ENCODE measurements at regions not wholly inside any gene's neighbourhood (a gene's known extent, or its start where the extent isn't known, plus 50 kb on each side); places are given as distances from the start of the nearest gene placed in this dataset.
"Not testable (repeated sequence)": the region's sequence is repeated elsewhere in the genome, so short reads cannot be mapped to it uniquely, and the experiment has no call there.

GRCh38 chrX:115702982-115703381 is 142.0 kb downstream of the PLS3 start:
- in situ Hi-C loops (cut with HindIII; ENCODE audit: low pct_unique_long_range_greater_than_20kb, low sequenced_read_pairs): no loop called here
- DNase-seq (ENCODE audit: low read depth in 1 of 2, low spot score in 1 of 2): no peak
- TF ChIP-seq JUND (IDR thresholded peaks at IDR 0.05; ENCODE audit: low read depth): no peak

GRCh38 chrX:115709039-115709438 is 148.1 kb downstream of the PLS3 start:
- in situ Hi-C loops (cut with HindIII; ENCODE audit: low pct_unique_long_range_greater_than_20kb, low sequenced_read_pairs): no loop called here
- DNase-seq (ENCODE audit: low read depth in 1 of 2, low spot score in 1 of 2): no peak
- TF ChIP-seq JUND (IDR thresholded peaks at IDR 0.05; ENCODE audit: low read depth): no peak

- in situ Hi-C loops (cut with HindIII; ENCODE audit: low pct_unique_long_range_greater_than_20kb, low sequenced_read_pairs): no loop called here
- no peak for TF ChIP-seq JUND (IDR thresholded peaks at IDR 0.05; ENCODE audit: low read depth)
- no peak for DNase-seq (ENCODE audit: low read depth in 1 of 2, low spot score in 1 of 2)
These were observed 151.5 kb downstream of the PLS3 start for GRCh38 chrX:115712484-115712883.

- in situ Hi-C loops (cut with HindIII; ENCODE audit: low pct_unique_long_range_greater_than_20kb, low sequenced_read_pairs): no loop called here
- DNase-seq (ENCODE audit: low read depth in 1 of 2, low spot score in 1 of 2): peak in 1 of 2 experiments; percentile 36
- no peak for TF ChIP-seq JUND (IDR thresholded peaks at IDR 0.05; ENCODE audit: low read depth)
These were observed 152.5 kb downstream of the PLS3 start for GRCh38 chrX:115713460-115713859.

- no peak for TF ChIP-seq JUND (IDR thresholded peaks at IDR 0.05; ENCODE audit: low read depth)
- DNase-seq (ENCODE audit: low read depth in 1 of 2, low spot score in 1 of 2): peak in 1 of 2 experiments; percentile 9
- in situ Hi-C loops (cut with HindIII; ENCODE audit: low pct_unique_long_range_greater_than_20kb, low sequenced_read_pairs): no loop called here
These were observed 158.2 kb downstream of the PLS3 start for GRCh38 chrX:115719171-115719570.

- DNase-seq (ENCODE audit: low read depth in 1 of 2, low spot score in 1 of 2); in situ Hi-C loops (cut with HindIII; ENCODE audit: low pct_unique_long_range_greater_than_20kb, low sequenced_read_pairs): not testable (repeated sequence)
These were observed 161.9 kb downstream of the PLS3 start for GRCh38 chrX:115722724-115723433.

- DNase-seq (ENCODE audit: low read depth in 1 of 2, low spot score in 1 of 2); in situ Hi-C loops (cut with HindIII; ENCODE audit: low pct_unique_long_range_greater_than_20kb, low sequenced_read_pairs): not testable (repeated sequence)
These were observed 164.4 kb downstream of the PLS3 start for GRCh38 chrX:115725370-115725769.

- in situ Hi-C loops (cut with HindIII; ENCODE audit: low pct_unique_long_range_greater_than_20kb, low sequenced_read_pairs); DNase-seq (ENCODE audit: low read depth in 1 of 2, low spot score in 1 of 2): not testable (repeated sequence)
These were observed 167.1 kb downstream of the PLS3 start for GRCh38 chrX:115727792-115728732.

- DNase-seq (ENCODE audit: low read depth in 1 of 2, low spot score in 1 of 2); in situ Hi-C loops (cut with HindIII; ENCODE audit: low pct_unique_long_range_greater_than_20kb, low sequenced_read_pairs): not testable (repeated sequence)
These were observed 171.6 kb downstream of the PLS3 start for GRCh38 chrX:115732530-115732929.

- in situ Hi-C loops (cut with HindIII; ENCODE audit: low pct_unique_long_range_greater_than_20kb, low sequenced_read_pairs): not testable (repeated sequence)
- peak in 1 of 2 experiments; percentile 33 for DNase-seq (ENCODE audit: low read depth in 1 of 2, low spot score in 1 of 2)
These were observed 174.3 kb downstream of the PLS3 start for GRCh38 chrX:115735269-115735668.

All from T47D (cell line).